ENCODE measurements at regions not wholly inside any gene's neighbourhood (a gene's known extent, or its start where the extent isn't known, plus 50 kb on each side); places are given as distances from the start of the nearest gene placed in this dataset.

DNA sequence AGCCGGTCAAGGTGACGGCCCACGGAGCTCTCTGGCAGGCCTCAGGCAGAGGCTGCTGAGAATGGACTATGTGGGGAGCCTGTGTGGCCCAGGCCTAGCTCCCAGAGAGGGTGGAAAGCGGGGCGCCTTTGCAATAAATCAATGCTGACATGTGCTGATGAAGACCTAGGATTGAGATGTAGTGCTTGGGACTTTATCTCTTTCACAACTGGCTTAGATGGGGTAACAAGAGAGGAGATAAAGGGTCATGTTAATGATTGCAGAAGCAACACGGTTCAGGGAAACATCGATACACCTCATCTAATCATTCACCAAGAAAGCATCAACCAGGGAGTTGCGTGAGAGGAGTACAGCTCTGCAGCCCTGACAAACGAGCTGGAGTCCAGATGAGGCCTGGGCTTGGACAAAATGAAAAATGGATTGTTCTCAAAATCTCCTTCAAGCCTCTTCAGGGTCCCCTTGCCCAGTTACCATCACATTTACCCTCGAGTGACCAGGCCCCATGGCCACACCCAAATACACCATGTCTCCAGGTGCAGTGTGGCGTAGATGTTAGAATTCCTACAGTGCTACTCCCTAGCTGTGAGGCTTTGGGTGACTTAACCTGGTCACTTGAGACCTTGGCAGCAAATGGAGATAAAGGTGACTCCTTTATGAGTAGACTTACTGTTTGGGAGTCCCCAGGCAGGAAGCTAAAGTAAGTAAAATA lies 146.4 kb upstream of the LIPC start:
- TF ChIP-seq, protein P1, sequence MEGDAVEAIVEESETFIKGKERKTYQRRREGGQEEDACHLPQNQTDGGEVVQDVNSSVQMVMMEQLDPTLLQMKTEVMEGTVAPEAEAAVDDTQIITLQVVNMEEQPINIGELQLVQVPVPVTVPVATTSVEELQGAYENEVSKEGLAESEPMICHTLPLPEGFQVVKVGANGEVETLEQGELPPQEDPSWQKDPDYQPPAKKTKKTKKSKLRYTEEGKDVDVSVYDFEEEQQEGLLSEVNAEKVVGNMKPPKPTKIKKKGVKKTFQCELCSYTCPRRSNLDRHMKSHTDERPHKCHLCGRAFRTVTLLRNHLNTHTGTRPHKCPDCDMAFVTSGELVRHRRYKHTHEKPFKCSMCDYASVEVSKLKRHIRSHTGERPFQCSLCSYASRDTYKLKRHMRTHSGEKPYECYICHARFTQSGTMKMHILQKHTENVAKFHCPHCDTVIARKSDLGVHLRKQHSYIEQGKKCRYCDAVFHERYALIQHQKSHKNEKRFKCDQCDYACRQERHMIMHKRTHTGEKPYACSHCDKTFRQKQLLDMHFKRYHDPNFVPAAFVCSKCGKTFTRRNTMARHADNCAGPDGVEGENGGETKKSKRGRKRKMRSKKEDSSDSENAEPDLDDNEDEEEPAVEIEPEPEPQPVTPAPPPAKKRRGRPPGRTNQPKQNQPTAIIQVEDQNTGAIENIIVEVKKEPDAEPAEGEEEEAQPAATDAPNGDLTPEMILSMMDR (IDR thresholded peaks at IDR 0.05) = no peak
- TF ChIP-seq POLR2A (IDR thresholded peaks at IDR 0.05) = no peak
